Peyer's patch (tissue), 4 donors: ENCODE measurements at regions not wholly inside any gene's neighbourhood (a gene's known extent, or its start where the extent isn't known, plus 50 kb on each side); places are given as distances from the start of the nearest gene placed in this dataset.

ENCODE experiments used
- DNase-seq, 3 donors: peaks; one replicate each; pipeline ENCODE4 v3.0.0-alpha.2; 2017 to 2019
- H3K27ac ChIP-seq, 4 donors: fragments of 200-600 bp; sonication (generic); one replicate each; pipeline ENCODE4 v1.5.1; 2016 to 2019
- H3K27me3 ChIP-seq, 2 donors: fragments of 200-600 bp; sonication (generic); one replicate each; pipeline ENCODE4 v1.5.1; 2019
- H3K36me3 ChIP-seq, 3 donors: fragments of 200-600 bp; sonication (generic); one replicate each; pipeline ENCODE4 v1.5.1; 2016 to 2019
- H3K4me1 ChIP-seq, 4 donors: fragments of 200-600 bp; sonication (generic); one replicate each; pipeline ENCODE4 v1.5.1; 2016 to 2019
- H3K4me3 ChIP-seq, 4 donors: fragments of 200-600 bp; sonication (generic); 1 replicate in 3 of 4; 2 replicates in 1 of 4; pipeline ENCODE4 v1.5.1; 2016 to 2019; ENCODE audit warnings: mild to moderate bottlenecking in 1 of 4
- H3K9me3 ChIP-seq, 4 donors: fragments of 200-600 bp; sonication (generic); one replicate each; pipeline ENCODE4 v1.5.1; 2016 to 2019; ENCODE audit warnings: mild to moderate bottlenecking in 1 of 4
- CTCF ChIP-seq, 6 experiments: fragments of 450-650 bp in 4 of 6; fragments of 200-600 bp in 2 of 6; sonication (generic) in 1 of 6; IDR thresholded peaks; one replicate each; pipeline ENCODE4 v1.5.1; 2017 to 2019; ENCODE audit warnings: antibody characterized with exemption in 6 of 6, mild to moderate bottlenecking in 3 of 6, moderate library complexity in 1 of 6
- POLR2A ChIP-seq, 2 donors: fragments of 450-650 bp; IDR thresholded peaks; one replicate each; pipeline ENCODE4 v1.5.1; 2017; ENCODE audit warnings: antibody characterized with exemption in 2 of 2, mild to moderate bottlenecking in 2 of 2, moderate library complexity in 2 of 2

GRCh38 chr6:121647905-121648304 is 212.5 kb downstream of the GJA1 start:
- Histone ChIP-seq H3K36me3 (no peaks in the 10 kb centered on the region), H3K27me3 (no peaks in the 10 kb centered on the region), H3K4me3 (no peak overlapping the region), H3K4me1 (no peaks in the 10 kb centered on the region), H3K27ac (no peak overlapping the region), H3K9me3 (no peaks in the 10 kb centered on the region)
- no peak for DNase-seq
- TF ChIP-seq POLR2A (IDR thresholded peaks at IDR 0.05) (no peak), CTCF (IDR thresholded peaks at IDR 0.05) (no peak)

- Histone ChIP-seq H3K4me3 (no peak overlapping the region), H3K27me3 (no peaks in the 10 kb centered on the region), H3K9me3 (no peaks in the 10 kb centered on the region), H3K27ac (no peak overlapping the region), H3K36me3 (no peaks in the 10 kb centered on the region), H3K4me1 (no peaks in the 10 kb centered on the region)
- DNase-seq = no peak
- no peak for TF ChIP-seq POLR2A (IDR thresholded peaks at IDR 0.05)
- no peak for TF ChIP-seq CTCF (IDR thresholded peaks at IDR 0.05)
These were observed 214.5 kb downstream of the GJA1 start for GRCh38 chr6:121649951-121650350.

- DNase-seq = peak in 1 of 3 donors; percentile 18
- Histone ChIP-seq H3K27ac (peak overlapping the region in 1 of 4 donors; percentile 43), H3K27me3 (no peaks in the 10 kb centered on the region), H3K4me3 (no peak overlapping the region), H3K4me1 (no peaks in the 10 kb centered on the region), H3K36me3 (no peaks in the 10 kb centered on the region), H3K9me3 (no peaks in the 10 kb centered on the region)
- TF ChIP-seq CTCF (IDR thresholded peaks at IDR 0.05) (no peak), POLR2A (IDR thresholded peaks at IDR 0.05) (no peak)
These were observed 216.0 kb downstream of the GJA1 start for GRCh38 chr6:121651420-121651819.

- Histone ChIP-seq H3K4me3 (no peak overlapping the region), H3K27me3 (no peaks in the 10 kb centered on the region), H3K4me1 (no peaks in the 10 kb centered on the region), H3K36me3 (no peaks in the 10 kb centered on the region), H3K9me3 (no peaks in the 10 kb centered on the region), H3K27ac (peak overlapping the region in 1 of 4 donors; percentile 43)
- no peak for DNase-seq
- no peak for TF ChIP-seq POLR2A (IDR thresholded peaks at IDR 0.05)
These were observed 216.8 kb downstream of the GJA1 start for GRCh38 chr6:121652223-121652622.

GRCh38 chr6:121652726-121653623 is 217.5 kb downstream of the GJA1 start:
- Histone ChIP-seq H3K4me1 (no peaks in the 10 kb centered on the region), H3K27ac (peak overlapping the region in 2 of 4 donors; percentile 38 to 43), H3K9me3 (no peaks in the 10 kb centered on the region), H3K27me3 (no peaks in the 10 kb centered on the region), H3K4me3 (no peak overlapping the region), H3K36me3 (no peaks in the 10 kb centered on the region)
- DNase-seq = peak in 1 of 3 donors; percentile 54
- no peak for TF ChIP-seq CTCF (IDR thresholded peaks at IDR 0.05)
- no peak for TF ChIP-seq POLR2A (IDR thresholded peaks at IDR 0.05)

GRCh38 chr6:121653624-121654008 is 218.2 kb downstream of the GJA1 start:
- TF ChIP-seq POLR2A (IDR thresholded peaks at IDR 0.05) (no peak), CTCF (IDR thresholded peaks at IDR 0.05) (no peak)
- Histone ChIP-seq H3K36me3 (no peaks in the 10 kb centered on the region), H3K27me3 (no peaks in the 10 kb centered on the region), H3K9me3 (no peaks in the 10 kb centered on the region), H3K4me3 (no peak overlapping the region), H3K4me1 (no peaks in the 10 kb centered on the region), H3K27ac (peak overlapping the region in 2 of 4 donors; percentile 23 to 38)
- DNase-seq = no peak
